GM12865 (cell line): ENCODE measurements at regions not wholly inside any gene's neighbourhood (a gene's known extent, or its start where the extent isn't known, plus 50 kb on each side); places are given as distances from the start of the nearest gene placed in this dataset.

ENCODE experiments used
- DNase-seq: peaks from one replicate; pipeline ENCODE4 v3.0.0; 2010; ENCODE audit warnings: low read depth
- H3K4me3 ChIP-seq: 2 replicates; pipeline ENCODE4 v1.5.1; 2011; ENCODE audit warnings: mild to moderate bottlenecking, low read depth, low read length, control low read depth
- TF ChIP-seq, protein P1 (sequence below): IDR thresholded peaks from 2 replicates; pipeline ENCODE4 v1.5.1; 2011; ENCODE audit warnings: low read length, control low read depth, low read depth, inconsistent platforms; ENCODE audit not compliant: insufficient read depth; ENCODE audit errors: missing control alignments

DNA sequence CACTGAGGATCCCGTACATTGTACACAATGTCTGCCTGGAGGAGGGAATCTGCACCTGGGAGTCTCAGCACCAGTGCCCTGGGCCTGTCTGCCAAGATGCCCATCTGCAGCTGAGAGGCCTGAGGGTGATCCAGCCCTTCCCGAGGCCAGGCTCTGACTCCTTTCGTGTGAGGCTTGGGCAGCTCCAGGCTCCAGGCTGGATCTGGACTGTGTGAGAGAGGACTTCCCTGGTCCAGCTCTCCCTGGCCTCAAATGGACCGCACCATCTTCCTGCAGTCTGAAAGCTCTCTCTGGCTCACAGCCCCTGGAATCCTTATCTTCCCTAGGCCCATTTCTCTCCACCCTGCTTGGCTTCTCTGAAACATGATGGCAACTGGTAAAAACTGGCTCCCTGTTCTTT, 324.6 kb downstream of the DYSF start:
- no peak for DNase-seq
- TF ChIP-seq, protein P1, sequence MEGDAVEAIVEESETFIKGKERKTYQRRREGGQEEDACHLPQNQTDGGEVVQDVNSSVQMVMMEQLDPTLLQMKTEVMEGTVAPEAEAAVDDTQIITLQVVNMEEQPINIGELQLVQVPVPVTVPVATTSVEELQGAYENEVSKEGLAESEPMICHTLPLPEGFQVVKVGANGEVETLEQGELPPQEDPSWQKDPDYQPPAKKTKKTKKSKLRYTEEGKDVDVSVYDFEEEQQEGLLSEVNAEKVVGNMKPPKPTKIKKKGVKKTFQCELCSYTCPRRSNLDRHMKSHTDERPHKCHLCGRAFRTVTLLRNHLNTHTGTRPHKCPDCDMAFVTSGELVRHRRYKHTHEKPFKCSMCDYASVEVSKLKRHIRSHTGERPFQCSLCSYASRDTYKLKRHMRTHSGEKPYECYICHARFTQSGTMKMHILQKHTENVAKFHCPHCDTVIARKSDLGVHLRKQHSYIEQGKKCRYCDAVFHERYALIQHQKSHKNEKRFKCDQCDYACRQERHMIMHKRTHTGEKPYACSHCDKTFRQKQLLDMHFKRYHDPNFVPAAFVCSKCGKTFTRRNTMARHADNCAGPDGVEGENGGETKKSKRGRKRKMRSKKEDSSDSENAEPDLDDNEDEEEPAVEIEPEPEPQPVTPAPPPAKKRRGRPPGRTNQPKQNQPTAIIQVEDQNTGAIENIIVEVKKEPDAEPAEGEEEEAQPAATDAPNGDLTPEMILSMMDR, result no peak
- no peak overlapping the region for H3K4me3 ChIP-seq

DNA sequence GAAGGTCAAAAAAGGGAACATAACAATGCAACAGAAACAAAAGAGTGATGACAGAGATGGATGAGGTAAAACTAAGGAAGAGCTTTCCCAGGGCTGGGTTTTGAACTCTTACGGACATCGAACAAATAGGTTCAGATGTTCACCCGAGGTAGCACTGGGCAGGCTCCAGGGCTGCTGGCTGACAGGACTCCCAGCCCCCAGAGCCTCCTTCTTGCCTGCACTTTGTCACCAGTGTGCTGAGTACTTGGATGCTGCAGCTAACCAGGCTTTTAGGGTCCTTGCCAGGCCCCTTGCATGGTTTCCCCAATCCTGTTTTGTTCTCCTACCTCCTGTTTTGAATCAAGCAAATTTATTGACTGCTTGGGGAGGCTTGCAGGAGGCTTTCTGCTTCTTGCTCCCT, 322.9 kb downstream of the DYSF start:
- TF ChIP-seq, protein P1, result no peak
- no peak overlapping the region for H3K4me3 ChIP-seq
- DNase-seq, result no peak

DNA sequence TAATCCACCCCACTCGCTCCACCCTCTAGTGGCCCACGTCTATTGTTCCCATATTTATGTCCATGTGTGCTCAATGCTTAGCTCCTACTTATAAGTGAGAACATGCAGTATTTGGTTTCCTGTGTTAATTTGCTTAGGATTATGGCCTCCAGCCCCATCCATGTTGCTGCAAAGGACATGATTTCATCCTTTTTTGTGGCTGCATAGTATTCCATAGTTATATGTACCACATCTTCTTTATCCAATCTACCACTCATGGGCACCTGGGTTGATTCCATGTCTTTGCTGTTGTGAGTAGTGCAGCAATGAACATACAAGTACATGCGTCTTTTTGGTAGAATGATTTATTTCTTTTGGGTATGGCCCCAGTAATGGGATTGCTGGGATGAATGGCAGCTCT, 319.9 kb downstream of the DYSF start:
- TF ChIP-seq, protein P1, result no peak
- H3K4me3 ChIP-seq, result no peak overlapping the region
- DNase-seq, result no peak

DNA sequence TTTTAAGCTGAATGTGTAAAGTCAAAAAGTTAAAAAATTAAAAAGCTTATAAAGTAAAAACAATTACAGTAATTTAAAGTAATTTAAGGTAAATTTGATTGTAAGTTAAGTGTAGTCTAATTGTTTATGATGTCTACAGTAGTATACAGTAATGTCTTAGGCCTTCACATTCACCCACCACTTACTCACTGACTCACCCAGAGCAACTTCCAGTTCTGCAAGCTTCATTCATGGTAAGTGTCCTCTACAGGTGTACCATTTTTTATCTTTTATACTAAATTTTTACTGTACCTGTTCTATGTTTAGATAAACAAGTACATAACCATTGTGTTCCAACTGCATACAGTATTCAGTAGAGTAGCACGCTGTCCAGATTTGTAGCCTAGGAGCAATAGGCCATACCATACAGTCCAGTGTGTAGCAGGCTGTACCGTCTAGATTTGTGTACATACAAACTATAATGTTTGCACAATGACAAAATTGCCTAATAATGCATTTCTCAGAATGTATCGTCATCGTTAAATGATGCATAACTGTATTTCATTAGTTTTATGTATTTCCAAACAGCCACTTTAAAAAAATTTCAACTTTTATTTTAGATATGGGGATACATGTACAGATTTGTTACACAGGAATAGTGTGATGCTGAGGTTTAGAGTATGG, 319.3 kb downstream of the DYSF start:
- no peak for DNase-seq
- TF ChIP-seq, protein P1, result no peak

DNA sequence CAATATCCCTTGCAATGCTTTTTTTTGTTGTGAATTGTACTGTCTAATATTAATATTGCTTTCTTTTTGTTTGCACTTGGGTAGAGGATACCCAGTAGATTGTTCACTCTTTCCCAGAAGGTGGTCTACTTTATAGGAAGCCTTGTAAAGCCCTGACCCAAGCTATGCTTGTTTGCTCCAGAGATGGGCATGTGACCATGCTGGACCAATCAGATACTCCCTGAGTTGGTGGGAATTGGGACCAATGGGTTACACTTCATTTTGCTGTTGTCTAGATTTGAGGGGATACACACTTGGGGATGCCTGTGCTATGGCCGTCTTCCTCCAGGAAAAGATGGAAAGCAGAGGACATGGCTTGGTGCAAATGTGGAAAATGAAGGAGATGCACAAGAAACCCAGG, 314.3 kb downstream of the DYSF start:
- no peak overlapping the region for H3K4me3 ChIP-seq
- no peak for DNase-seq
- TF ChIP-seq, protein P1, result no peak

More for the DNA sequence above, 319.3 kb downstream of the DYSF start:
- H3K4me3 ChIP-seq, result no peak overlapping the region

DNA sequence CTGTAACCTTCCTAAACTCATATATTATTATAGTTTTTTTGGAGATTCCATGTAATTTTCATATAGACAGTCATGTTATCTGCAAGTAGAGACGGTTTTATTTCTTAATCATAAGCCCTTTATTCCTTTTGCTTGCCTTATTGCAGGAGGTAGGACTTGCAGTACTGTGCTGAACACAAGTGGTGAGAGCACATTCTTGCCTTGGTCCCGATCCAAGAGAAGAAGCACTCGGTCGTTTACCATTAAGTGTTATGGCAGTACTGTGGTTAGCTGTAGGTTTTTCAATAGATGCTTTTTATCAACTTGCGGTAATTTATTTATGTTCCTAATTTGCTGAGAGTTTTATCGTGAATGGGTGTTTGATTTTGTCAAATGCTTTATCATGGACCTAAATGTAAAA, 305.7 kb downstream of the DYSF start:
- TF ChIP-seq, protein P1, result no peak
- H3K4me3 ChIP-seq, result no peak overlapping the region
- DNase-seq, result no peak

DNA sequence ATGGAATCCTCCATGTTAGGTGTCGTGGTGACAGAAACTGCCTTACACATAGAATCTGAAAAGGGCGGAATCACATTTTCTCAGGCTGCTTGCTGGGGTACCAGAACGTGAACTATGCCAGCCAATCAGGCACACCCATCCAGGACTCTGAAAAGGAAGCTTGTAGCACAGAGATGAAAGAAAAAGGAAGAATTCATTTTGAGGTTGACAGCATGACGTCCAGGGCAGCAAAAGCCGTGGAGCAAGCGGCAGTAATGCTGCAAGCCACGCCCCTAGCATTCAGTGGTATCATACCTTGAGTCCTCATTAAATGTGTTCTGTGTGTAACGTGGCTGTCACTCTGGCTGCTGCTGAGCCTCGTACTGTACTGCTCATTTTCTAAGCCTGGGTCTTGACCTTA, 304.0 kb downstream of the DYSF start:
- TF ChIP-seq, protein P1, result no peak
- H3K4me3 ChIP-seq, result no peak overlapping the region
- no peak for DNase-seq
